ENCODE measurements at regions not wholly inside any gene's neighbourhood (a gene's known extent, or its start where the extent isn't known, plus 50 kb on each side); places are given as distances from the start of the nearest gene placed in this dataset.

DNA sequence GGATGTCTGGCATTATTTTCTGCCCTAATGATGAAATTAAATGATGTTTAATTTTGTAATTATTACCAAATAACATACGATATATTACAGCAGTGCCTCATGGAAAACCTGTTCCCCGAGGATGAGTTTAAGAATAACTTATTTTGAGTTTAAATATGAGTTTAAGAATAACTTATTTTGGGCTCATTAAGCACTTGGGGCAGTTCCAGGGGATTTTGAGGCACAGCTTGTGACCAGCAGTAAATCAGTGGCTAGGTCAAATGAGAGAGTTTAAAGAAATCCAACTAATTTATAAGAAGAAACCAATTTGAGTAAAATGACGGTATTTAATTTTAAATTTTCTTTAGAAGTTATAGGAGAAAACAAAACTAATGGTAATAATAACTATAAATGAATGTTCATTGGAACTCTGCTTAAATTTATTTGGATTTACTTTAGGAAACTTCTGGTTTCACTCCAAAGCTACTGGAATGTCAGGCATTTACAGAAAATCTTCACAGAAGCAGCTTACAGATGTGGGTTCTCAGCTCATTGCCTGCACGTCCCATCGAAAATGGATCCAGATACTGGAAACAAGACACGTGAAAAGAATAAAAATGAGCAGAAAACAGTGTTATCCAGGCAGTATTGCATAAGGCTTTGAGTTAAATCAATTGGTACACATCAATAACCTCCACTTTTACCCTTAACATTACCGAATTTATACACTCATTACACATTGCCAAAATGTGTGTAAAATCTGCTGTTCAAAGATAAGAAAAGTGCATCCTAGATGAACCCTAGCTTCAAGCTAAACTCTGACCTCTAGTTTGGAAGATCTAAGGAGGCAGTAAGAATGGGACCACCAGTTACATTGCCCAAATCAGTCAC is 784.5 kb upstream of the IGFBP3 start:
- no peak for DNase-seq

GRCh38 chr7:46696741-46697140 is 775.7 kb upstream of the IGFBP3 start:
- no peak for DNase-seq

GRCh38 chr7:46695051-46695708 is 774.1 kb upstream of the IGFBP3 start:
- DNase-seq: no peak

DNA sequence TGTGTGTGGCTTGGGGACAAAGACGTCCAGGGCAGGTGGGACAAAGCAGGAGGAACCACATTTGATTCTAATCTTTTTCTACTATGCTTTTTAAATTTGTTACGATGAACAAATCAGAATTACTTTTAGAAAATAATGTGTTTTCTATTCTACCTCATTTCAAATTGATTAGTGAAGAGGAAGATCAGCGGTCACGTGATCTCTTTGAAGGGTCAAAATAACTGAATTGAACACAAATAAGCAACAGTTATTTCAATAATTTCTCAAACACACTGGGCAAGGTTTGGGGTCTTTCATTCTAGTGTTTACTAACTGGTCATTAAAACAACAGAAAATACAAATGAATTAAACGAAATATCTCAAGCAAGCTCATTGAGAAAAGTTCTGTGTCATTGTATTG is 773.0 kb upstream of the IGFBP3 start:
- no peak for DNase-seq

DNA sequence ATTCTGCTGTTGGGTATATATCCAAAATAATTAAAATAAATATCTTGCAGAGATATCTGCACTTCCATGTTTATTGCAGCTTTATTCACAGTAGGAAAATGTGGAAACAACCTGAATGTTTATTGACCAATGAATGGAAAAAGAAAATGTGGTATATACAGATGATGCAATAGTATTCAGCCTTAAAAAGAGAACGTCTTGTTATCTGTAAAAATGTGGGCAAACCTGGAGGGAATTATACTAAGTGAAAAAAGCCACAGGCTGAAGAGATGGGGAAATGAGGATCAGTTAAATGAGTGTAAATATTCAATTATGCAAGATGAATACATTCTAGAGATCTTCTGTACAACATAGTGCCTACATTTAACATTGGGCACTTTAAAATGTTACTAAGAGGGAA is 766.1 kb upstream of the IGFBP3 start:
- no peak for DNase-seq

- no peak for DNase-seq
Measured at GRCh38 chr7:46685051-46685450, 764.0 kb upstream of the IGFBP3 start.

DNA sequence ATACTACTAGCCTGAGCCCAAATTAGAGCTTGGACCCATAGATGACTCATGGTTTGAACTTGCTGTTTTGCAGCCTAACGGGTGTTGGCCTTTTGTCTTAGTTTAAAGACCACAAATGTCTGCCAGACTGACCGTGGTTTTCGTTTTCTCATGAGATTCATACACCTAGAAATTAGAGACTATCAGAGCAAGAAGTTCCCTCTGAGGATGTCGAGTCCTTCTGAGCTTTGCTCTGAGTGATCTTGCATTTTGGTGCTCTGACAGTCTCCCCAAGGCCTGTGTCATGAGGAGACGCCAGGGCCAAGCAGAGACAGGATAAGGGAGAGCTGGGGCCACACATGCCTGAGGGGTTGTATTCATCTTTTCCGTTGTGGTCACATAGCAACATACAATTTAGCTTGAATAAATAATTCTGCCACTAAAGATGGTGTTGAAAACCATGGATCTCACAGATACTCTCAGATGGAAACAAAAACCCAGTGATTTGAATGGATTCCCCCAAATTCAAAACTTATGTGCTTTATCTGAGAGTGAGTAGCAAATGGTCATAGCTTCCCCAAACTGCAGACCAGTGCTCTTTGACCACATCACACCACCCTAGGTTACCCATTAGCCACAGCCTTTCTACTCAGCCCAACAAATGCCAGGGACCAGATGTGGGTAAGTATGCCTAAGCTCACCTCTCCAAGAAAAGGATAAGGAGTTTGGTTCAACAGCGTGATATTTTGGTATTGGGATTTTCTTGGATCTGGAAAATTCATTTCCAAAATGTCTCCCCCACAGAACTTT is 762.0 kb upstream of the IGFBP3 start:
- no peak for DNase-seq

DNA sequence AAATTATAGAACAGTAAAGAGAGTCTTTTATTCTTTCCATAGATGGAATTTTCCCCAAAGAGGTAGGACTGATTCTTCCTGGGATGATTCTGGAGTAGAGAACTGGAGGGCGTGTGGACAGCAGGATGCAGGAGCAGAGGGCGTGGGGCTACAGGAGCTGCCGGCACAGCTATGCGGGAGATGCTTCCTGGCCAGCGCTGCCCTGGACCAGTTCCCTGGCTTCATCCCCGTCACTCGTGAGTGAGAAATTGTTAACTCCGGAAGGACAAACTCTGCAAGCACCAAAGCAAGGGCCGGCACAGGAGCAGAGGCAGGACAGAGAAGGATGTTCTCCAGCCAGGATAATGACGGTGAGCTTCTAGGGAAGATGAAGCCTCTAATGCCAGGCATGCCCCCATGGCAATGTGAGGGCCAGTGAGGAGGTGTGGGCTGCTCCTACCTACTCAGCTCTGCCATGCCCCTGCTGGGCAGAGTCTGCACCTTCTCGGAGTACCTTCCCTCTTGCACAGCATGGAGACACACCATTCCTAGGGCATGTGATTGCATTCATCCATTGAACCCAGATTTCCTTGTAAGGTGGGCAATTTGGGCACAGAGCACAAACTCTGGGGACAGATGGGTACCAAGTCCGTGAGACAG is 760.9 kb upstream of the IGFBP3 start:
- DNase-seq: no peak

GRCh38 chr7:46680147-46680546 is 759.1 kb upstream of the IGFBP3 start:
- DNase-seq: no peak

- DNase-seq: no peak
Measured at GRCh38 chr7:46679671-46680070, 758.6 kb upstream of the IGFBP3 start.

GRCh38 chr7:46678421-46678820 is 757.3 kb upstream of the IGFBP3 start:
- no peak for DNase-seq

DNA sequence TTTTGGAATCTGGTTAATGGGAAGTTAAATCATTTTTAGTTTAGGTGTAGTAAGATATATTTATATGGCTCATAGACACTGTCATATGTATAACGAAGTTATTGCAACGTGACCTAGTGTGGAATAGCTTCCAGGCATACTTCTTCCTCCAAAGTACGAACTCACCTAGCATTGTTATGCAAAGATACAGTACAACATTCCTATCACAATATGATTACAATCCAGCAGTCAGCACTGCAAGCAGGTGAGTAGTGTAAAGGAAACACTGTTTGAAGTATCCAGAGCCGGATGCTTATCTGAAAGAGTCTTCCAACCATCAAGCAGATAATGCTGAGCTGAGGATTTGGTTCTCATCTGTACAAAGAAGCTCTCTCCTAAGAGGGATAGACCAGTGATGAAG is 754.4 kb upstream of the IGFBP3 start:
- no peak for DNase-seq

- no peak for DNase-seq
Measured at GRCh38 chr7:46672861-46673260, 751.8 kb upstream of the IGFBP3 start.

- no peak for DNase-seq
Measured at GRCh38 chr7:46671108-46671769, 750.2 kb upstream of the IGFBP3 start.

GRCh38 chr7:46669028-46669427 is 748.0 kb upstream of the IGFBP3 start:
- no peak for DNase-seq

- DNase-seq: no peak
Measured at GRCh38 chr7:46664453-46664852, 743.4 kb upstream of the IGFBP3 start.

DNA sequence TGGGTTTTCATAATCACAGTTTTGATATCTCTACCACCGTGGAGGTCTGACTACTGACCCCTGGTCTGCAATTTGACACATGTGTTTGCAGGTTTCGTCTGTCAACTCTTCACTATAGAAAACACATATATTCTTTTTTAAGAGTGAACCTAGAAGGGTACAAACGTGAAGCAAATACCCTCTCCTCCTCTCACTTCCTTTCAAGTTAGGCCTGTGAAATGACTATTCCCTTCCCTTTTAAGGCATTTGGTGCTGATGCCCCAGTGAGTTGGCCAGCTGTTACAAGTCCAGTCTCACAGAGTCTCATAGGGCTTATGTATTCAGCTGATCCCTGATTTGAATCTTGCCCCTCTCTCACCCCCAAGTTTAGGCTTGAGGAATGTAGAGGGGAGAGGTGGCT is 742.0 kb upstream of the IGFBP3 start:
- DNase-seq: no peak

GRCh38 chr7:46661431-46661830 is 740.4 kb upstream of the IGFBP3 start:
- DNase-seq: no peak

DNA sequence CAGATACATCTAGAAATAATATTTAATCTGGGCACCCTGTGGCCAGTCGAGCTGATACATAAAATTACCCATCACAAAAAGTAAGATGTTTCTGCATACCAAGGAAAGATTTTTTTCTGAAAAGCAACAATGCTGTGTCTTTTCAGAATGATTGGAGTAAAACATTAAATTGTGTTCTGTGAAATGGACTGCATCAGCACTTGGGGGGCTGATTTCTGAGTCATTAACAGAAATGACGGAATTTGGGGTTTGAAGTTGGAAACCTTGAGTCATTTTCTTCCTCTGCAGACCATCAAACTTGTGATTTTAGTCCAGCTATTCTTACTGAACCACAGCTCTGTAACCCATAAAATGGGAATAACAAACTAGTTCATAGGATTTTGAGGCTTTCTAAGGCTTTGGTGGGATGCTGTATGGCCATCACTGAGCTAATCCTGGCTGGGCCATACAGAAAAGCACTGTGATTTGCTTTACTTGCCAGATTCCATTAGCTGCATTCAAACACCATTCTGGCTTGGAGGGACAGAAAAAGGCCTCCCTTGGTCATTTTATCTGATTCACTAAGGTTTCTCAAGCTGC is 739.4 kb upstream of the IGFBP3 start:
- DNase-seq: no peak

- no peak for DNase-seq
Measured at GRCh38 chr7:46658281-46658680, 737.2 kb upstream of the IGFBP3 start.

- no peak for DNase-seq
Measured at GRCh38 chr7:46654546-46655443, 733.7 kb upstream of the IGFBP3 start.
